CD1c-positive myeloid dendritic cell (primary cell): ENCODE measurements at regions not wholly inside any gene's neighbourhood (a gene's known extent, or its start where the extent isn't known, plus 50 kb on each side); places are given as distances from the start of the nearest gene placed in this dataset.
"Not testable (repeated sequence)": the region's sequence is repeated elsewhere in the genome, so short reads cannot be mapped to it uniquely, and the experiment has no call there.

Experiments used
- DNase-seq: peaks from one replicate; pipeline ENCODE4 v3.0.0-alpha.2; 2016; ENCODE audit errors: extremely low spot score

DNA sequence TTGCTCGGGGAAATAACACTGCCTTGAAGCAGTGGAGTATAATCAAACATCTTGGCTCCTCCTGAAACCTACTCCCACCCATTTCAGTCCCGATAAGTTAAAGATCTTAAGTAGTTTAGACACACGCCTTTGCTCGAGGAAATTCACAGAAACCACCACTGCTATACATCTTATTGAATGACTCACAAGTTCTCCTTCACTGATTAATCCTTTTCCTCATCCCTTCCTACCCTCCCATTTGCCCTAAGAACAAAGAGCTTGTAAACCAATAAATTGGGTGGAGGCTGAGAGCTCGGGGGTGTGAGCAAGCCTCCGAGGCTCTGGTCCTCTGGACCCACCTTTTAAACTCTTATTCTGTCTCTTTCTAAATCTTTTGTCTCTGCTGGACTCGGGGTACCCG, 86.5 kb downstream of the XCL2 start:
- not testable (repeated sequence) for DNase-seq

DNA sequence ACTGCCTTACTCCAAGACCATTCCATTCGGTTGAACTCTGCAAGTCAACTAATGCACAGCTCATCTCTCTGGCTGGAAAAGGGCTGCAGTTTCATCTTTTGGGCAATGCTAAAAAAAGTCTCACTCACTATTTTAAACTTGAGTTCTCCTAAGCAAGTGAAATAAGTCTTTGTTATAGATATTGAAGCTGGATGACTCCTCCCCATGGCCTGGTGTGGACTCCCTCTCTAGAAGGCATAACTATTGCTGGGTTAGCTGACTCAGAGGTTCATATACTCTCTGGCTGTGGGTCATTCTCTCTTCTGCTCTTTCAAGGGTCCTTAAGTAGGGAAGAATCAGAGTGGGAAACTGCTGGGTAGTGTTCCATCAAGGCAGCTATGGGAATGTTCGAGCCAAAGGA, 88.0 kb downstream of the XCL2 start:
- no peak for DNase-seq

DNA sequence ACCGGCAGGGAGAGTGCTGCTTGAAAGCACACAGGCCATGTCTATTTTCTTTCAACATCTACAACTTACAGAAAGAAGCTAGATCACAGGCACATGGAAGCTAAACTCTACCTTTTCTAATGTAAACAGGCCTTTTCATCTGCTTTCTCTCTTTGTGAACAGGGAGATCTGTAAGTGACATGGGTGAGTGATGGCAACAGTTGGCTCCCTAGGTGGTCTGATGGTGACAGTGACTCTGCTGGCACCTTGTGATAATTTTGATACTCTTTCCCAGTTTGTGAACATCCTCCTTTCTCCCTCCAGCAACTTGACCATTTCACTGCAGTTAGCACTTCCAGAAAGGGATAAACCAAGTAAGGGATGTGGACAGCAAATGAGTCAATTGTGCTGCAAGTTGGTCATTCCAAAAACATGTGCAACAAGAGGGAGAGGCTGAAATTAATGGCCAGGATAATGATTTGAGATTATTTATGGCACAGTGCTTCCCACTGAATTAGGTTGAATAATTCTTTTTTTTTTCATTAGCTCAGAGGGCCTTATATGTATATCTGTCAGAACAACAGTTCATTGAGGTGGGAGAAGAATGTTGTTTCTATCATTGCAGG, 89.5 kb downstream of the XCL2 start:
- DNase-seq: no peak

DNA sequence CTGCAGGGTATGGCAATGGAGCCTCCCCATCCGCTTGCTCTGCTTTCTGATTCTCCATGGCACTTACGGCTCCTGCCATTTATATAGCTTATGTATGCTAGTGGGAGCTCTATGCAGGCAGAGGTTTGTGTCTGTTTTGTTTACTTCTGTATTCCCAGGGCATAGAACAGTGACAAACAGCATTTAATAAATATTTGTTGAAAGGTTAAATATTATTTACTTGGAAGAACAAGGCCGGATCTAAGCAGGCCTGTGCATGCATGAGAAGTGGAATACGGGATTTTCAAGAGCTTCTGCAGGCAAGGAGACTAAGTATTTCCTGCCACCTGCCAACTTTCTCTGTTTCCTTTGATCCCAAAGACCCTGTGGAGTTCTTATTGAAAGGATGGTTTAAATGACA, 90.7 kb downstream of the XCL2 start:
- no peak for DNase-seq

DNA sequence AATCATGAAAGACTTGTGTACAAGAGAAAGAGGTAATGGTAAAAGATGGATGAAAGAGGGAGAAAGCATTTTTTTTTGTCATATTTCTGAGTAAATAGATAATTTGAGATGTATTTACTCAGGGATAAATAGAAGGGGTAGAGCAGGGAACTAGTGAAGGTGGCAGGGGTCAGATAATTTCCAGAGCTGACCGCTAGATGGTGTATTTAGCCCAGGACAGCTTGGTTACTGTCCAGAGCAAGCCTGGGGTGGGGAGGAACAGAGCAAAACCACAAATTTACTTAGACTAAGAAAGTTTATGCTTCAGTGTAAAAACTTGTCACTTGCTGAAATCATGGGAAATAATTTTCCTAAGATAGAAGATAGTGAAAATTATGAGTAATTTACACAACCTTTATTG, 91.5 kb downstream of the XCL2 start:
- DNase-seq: no peak

DNA sequence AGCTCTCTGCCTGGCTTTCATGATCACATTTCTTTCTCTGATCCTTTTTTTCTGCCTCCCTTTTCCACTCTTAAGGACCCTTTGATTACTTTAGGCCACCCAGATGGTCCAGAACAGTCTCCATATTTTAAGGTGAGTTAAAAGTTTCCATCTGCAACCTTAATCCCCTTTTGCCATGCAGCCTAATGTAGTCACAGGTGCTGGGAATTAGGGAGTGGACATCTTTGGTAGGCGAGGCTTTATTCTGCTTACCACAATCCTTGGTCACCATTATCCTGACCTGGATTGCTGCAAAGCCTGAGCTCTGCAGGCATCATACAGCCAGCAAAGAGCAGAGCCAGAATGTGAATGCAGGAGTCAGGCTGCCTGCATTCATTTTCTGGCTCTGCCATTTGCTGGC, 95.9 kb downstream of the XCL2 start:
- DNase-seq: no peak

DNA sequence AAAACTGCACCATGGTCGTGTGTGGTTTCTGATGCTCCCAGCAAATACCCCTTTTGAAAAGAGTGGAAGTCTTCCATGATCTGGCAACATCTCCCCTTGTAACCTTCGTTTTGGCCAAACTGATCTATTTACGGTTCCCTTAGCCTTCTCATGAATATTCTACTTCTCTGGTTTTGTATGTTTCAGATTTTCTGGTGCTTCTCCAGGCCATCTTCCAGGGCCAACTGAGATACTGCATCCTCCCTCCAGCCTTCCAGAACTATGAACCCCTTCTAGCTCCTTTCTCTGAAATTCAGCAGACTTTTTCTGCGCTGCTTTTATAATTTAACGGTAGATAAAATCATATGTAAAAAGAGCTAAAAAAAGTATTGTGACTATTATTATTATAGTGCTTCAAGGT, 97.7 kb downstream of the XCL2 start:
- DNase-seq: no peak

DNA sequence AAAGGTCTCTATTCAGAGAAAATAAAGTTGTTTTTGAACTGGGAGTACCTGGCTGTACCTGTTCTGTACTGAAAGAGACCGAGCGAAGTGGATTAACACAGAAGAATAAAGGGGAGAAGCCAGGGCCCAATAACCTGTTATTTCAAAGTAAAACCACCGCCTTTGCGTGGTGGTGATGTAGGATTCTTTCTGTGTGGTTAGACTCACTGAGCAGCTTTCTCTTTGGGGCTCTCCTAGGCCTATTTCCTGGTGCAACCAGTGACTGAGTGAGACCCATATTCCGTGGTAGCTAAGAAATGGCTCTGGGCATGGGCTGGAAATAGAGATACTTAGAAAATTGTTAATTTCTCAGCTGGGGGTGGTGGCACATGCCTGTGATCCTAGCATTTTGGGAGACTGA, 99.9 kb downstream of the XCL2 start:
- DNase-seq: no peak

DNA sequence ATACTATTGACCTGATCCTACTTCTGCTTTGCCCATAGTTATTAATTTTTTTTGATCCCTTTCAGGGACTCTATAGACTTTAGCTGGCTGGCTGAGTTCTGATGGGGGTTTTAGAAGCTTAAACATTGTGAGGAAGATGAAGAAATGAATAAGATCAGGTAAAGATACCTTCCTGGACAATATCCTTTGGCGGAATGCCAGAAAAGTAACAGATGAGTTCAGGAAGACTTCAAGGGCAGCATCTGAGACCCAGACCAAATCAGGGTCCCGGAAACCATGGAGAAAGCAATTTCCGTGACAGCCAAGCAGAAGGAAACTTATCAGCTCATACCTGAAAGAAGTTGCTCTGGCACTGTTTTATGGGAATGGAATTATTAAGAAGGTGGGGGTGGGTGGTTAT, 100.4 kb downstream of the XCL2 start:
- DNase-seq: no peak

DNA sequence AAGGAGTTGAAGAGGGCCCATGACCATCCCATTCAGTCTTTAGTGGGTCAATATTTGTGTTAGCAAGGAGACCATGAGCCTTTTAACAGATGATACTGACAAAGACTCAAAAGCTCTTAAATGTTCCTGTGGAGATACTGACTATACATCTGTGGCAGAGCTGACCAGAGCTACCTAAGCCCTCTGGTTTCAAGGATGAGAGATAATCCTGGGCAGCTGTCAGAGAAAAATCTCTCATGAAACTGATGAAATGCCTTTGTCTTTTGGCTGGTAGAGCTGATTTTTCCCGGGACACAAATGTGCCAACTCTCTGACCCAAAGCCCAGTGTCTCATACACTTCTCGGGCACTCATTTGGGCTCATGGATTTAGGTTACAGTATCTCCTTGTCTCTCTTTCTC, 100.9 kb downstream of the XCL2 start:
- DNase-seq: no peak

DNA sequence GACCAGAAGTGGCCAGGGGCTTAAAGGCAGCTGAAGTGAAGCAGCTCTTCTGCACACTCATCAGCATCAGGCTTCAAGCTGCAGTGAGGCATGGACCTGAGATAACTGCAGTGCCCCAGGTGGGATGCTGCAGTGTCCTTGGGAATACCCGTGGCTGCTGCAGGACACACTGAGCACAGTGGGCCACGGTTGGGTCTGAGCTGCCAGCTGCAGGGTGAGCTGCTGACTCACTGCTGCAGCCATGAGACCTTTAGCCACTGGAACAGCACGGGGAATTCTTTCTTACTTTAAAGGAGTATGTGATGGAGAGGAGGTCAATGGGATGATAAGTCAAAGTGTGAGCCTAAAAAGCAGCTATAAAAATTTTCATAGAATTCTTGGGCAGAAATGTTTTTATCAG, 102.1 kb downstream of the XCL2 start:
- DNase-seq: no peak

DNA sequence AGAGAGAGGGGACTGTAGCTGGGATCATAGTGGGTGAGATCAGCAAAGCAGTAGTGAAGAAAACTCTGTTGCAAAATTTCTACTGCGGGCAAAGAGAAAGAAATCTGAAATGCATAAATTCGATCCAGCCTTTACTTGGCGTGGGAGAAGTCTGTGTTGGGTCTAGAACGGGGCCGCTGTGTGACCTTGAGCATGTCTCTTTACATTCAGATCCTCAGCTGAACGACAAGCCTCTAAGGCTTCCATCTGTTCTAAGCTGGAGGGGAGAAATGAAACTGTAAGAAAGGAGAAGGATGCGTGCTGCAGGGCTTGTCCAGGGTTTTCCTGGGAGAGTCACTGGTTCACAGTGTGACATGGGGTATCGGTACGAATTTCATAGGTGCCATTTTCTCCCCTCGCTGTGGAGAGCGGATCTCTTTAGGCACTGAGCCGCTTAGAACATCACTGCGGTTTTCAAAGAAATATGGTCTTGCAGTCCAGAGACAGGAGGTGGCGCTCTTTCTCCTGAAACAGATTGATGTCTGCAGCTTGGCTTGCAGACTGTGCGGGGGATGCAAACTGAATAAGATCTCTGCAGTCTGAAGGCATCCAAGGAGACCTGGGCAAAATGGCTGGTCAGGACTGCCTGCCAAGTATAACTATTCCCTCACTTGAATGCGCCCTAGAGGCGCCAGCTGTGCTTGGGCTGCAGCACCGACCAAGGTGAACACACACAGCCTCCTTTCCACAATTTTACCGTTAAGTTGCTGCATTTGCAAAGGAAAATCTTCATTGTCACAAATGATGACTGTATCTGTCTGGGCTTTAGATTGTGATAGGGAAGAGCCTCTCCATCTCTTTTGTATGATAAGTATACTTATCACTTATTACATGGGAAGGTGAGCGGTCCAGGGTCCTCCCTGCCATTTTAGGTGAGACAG, 104.1 kb downstream of the XCL2 start:
- DNase-seq: peak; percentile 85

DNA sequence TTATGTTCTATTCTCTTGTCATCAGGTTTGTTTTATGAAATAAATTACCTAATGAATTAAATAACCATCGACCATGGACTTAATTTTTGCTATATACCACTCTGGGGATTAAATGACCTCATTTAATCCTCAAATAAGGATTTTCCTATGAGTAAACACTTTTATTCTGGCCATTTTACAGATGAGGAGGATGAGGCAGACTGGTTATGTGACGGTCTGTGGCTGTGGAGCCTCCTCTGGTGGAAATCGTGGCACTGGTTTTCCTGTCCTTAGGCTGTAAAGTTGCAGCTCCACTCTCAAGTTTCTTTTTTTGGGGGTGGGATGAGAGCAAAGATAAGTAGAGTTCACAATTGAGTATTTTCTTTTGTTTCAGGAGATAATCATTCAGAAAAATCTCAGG, 105.2 kb downstream of the XCL2 start:
- DNase-seq: no peak

DNA sequence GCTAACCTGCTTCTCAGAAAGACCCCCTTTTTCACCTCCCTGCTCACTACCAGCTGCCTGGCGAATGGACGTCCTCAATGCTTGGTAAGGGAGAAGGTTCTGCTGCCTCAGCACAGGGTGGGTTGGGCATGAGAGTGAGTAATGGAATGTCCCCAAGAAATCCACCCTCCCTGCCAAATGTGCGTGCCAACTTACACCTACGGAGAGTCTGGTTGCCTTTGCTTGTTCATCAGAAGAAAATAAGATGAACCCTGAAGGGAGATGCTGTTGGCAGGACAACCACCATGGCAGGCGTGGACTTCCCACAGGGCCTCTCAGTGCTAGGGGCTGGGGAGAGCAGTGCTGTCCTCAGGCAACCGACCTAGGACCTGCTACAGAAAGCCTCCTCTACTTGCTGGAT, 106.0 kb downstream of the XCL2 start:
- DNase-seq: no peak

DNA sequence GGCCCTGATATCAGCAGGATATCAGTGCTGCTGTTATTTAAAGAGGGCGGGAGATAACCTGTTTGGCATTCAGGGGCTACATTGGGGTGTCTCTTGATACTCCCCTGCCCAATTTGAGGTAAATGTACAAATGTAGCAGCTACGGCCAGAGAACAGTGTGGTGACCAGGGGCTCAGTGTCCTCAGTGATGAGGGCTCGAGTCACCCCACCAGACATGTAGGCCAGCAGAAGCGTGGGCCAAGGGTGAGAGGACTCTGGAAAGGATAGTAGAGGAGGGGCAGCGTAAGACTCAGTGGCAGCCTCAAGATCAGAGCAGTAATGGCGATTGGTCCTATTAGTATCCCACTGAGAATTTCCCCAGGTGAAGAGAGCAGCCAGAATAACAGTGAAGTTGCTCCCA, 108.4 kb downstream of the XCL2 start:
- no peak for DNase-seq

DNA sequence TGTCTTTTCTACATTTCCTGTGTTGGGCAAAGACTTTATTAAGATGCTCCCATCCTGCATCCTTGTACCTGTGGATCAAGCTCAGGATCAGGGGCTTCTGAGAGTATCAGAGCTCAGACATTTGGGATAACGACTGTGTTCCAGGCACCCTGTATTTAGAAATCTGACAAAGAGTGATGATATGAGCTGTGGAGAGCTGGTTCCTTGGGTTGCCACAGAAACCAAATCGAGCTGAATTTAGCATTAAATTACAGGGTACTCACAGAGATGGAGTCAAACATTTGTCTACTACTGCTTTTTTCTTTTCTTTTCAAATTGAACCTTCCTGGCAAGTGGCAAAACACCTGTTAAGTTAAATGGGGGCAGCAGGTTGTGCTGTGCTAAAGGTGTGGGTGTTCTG, 110.6 kb downstream of the XCL2 start:
- DNase-seq: no peak

DNA sequence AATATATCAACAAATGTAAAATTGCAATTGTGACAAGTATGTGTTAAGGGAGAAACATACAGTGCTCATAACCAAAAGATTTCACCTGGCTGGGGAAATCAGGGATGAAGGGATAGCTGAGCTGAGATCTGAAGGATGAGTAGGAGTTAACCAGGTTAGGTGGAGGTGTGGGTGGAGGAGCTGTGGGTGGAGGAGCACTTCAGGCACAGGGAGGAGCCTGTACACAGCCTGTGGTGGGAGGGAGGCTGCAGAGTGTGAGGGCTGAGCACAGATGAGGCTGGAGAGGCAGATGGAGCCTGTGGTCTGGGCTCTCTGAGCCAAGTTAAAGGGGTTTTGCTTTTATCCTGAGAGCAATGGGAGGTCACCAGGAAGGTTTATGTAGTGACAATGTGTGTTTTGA, 111.9 kb downstream of the XCL2 start:
- DNase-seq: no peak

DNA sequence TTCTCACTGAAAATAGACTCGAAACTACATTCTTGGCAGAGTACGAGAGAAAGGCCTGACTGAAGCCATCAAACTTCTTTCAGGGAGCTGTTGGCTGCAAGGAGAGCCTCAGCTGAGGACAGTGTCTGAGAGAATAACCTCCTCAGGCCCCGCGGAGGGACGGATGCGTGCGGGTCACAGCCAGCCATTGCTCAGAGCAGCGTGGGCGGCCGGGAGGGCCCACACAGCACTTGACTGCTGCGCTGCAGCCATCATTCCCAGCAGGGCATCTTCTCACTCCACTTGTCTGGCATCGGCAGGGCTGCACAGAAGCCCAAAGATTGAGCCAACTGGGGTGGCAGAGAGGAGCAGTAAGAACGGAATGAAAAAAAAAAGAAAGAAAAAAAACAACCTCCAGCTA, 113.5 kb downstream of the XCL2 start:
- no peak for DNase-seq

DNA sequence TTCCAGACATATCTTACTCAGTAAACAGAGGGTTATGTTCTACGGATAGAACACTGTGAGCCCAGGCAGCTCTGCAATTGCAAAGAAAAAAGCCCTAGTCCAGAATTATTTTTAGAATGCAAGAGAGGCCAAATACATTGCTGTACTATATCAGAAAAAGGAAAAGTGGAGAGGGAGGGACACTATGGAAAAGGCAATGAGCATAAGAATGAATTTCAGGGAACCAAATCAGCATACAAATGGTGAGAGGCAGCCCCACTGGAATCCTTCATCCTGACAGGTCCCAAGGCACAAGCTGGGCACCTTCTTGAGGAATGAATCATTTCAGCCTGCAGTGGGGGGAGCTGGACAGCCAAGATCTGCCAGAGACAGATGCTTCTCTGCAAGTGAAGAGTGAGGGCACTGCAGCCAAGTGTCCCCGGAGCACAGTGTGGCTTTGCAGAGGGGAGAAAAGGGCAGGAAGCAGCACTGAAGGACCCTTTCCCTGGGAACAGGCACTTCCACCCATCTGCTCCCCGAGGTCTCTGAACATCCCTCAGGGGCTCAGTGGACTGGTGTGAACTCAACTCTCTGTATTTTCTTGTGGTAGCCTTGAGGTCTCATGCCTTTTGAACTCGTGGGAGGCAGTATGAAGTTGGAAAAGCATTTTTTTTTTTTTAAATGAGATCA, 115.6 kb downstream of the XCL2 start:
- no peak for DNase-seq

DNA sequence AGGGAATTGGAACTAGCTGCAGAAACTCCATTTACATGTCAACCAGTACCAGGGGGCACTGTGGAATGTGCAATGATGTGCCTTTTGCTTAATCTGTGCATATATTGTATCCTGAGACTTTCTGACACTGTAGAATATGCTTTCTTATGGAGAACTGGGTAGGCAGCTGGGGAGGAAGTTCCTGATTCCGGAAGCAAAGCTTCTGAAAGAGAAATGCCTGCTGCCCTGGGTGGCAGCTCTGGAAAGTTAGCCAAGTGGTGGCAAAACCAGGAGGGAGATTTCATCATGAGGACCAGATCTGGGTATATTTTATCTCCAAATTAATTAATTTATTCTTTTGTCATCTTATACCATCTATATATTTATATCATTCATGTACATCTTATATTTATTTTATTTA, 116.7 kb downstream of the XCL2 start:
- no peak for DNase-seq

DNA sequence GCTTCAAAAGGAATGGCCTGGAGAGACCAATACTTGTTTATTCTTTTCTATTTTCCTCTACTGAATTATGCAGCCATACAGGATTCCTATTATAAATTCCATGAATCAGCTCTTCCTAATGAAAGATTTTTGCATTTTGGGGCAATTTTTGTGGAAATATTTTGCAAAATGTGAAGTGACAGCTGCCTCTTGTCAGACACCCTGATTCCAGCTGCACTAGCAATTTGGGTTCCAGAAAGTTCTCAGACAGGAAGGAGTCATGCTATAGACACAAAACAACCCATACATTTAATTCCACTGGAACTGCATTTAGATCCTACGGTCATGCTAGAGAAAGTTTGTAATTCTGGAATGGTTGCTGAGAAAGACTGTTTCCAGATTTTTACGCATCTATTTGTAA, 119.5 kb downstream of the XCL2 start:
- DNase-seq: no peak

DNA sequence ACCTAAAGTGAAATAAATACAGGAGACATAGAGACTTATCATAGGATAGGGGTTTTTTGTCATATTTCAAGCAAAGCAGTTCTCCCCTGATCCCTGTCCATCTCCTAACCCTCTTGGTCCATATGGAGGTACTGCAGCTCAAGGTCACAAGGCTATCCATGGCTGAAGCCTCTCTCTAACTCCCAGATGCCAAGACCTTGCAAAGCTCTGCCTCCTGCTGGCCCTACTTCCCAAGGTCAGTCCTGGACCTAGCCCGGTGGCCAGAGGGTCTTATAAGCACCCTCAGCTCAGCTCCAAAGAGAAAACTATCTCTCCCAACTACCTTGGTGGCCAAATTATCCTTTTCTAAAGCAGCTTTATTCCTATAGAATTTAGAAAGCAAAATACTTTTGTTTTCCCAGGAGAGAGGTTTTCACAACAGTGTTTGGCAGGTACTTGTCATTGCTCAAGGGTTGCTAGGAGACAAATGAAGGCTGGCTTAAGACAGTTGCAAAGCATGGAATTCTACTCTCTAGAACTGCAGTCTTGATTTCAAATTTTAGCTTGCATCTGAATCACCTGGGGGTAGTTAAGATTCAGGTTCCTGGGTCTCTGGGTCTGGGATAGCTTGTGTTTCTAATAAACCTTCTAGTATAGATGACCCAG, 121.5 kb downstream of the XCL2 start:
- DNase-seq: no peak
